Choroid plexus epithelial cell (primary cell): ENCODE measurements at regions not wholly inside any gene's neighbourhood (a gene's known extent, or its start where the extent isn't known, plus 50 kb on each side); places are given as distances from the start of the nearest gene placed in this dataset.
A peak's percentile ranks its signal among the peaks of the same experiment; 100 is the strongest.
"Not testable (repeated sequence)": the region's sequence is repeated elsewhere in the genome, so short reads cannot be mapped to it uniquely, and the experiment has no call there.

ENCODE experiments used
- DNase-seq: peaks from one replicate; pipeline ENCODE4 v3.0.0-alpha.2; 2010; ENCODE audit warnings: low read depth
- H3K4me3 ChIP-seq: 2 replicates; pipeline ENCODE4 v1.5.1; 2011; ENCODE audit warnings: low read depth, mild to moderate bottlenecking, control low read depth, low read length, moderate library complexity
- TF ChIP-seq, protein P1 (sequence below): conservative IDR thresholded peaks from 2 replicates; pipeline ENCODE4 v1.5.1; 2011; ENCODE audit warnings: low read depth, mild to moderate bottlenecking, control low read depth, inconsistent platforms, low read length, moderate library complexity

DNA sequence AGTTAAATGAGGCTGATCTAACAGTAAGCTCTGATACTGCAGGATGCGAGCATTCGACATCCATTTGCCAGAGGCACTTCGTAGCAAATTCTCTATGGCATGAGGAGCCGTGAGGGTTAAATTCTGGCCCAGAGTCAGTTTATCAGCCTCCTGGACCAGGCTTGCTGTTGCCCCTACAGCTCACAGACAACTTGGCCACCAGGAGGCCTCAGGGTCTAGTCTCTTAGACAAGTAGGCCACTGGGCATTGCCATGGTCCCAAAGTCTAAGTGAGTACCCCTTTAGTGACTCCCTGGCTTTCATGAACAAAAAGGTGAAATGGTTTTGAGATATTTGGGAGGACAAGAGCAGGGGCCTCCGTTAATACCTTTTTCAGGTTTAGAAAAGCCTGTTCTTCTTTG is 178.0 kb upstream of the MBL2 start:
- H3K4me3 ChIP-seq = no peak overlapping the region
- DNase-seq = no peak
- TF ChIP-seq, protein P1, sequence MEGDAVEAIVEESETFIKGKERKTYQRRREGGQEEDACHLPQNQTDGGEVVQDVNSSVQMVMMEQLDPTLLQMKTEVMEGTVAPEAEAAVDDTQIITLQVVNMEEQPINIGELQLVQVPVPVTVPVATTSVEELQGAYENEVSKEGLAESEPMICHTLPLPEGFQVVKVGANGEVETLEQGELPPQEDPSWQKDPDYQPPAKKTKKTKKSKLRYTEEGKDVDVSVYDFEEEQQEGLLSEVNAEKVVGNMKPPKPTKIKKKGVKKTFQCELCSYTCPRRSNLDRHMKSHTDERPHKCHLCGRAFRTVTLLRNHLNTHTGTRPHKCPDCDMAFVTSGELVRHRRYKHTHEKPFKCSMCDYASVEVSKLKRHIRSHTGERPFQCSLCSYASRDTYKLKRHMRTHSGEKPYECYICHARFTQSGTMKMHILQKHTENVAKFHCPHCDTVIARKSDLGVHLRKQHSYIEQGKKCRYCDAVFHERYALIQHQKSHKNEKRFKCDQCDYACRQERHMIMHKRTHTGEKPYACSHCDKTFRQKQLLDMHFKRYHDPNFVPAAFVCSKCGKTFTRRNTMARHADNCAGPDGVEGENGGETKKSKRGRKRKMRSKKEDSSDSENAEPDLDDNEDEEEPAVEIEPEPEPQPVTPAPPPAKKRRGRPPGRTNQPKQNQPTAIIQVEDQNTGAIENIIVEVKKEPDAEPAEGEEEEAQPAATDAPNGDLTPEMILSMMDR = no peak

DNA sequence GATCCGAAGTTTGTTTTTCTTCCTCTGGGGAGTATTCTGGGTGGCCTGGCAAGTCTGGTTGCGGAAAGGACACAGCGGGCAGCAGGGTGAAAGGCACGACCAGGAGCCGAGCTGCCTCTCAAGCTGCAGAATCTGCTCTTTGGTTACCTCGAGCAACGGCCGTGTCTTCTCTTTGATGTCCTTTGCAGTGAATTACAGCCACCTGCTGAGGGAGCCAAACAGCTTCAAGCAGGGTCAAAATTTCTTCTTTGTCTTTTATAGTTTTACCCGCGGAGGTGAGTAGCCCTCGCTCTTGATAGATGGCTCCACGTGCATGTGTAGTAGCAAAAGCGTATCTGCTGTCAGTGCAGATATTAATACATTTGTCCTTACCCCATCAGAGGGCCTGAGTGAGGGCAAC is 177.3 kb upstream of the MBL2 start:
- peak; percentile 25 for DNase-seq
- H3K4me3 ChIP-seq = no peak overlapping the region
- TF ChIP-seq, protein P1 = peak; percentile 36

DNA sequence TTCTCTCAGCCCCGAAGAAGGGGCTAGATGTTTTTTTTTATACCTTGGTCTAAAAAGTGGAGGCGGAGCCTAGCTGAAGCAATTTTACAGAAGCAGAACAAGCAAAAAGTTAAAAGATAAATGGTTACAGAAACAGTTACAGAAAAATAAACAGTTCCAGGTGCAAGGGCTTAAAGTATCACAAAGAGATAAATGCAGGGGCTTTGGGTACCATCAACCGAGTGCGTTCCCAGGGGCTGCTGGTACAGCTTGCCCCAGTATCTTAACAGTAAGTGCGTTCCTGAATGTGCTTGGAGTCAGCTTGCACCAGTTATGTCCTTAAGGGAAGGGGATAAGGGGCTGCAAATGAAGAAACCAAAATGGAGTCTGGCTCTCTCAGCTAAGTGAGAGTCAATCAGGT is 173.9 kb upstream of the MBL2 start:
- no peak for DNase-seq
- no peak overlapping the region for H3K4me3 ChIP-seq
- TF ChIP-seq, protein P1 = no peak

DNA sequence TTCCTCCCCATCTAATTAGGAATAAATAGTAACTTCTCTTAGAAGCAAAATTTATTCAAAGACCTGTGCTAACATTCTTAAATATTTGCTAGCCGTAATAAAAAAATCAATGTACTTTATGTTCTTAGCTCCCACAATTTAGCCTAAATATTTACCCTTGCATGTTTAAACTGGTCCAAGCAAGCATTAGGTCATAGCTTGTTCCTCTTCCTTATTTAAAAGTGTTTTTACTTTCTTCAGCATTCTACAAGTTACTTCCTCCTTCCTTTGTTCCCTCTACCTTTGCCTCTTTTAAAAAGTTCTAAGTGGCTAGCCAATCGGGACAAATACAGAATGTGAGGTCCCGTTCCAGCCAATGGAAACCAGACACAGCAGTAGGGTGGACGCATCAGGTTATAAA is 172.9 kb upstream of the MBL2 start:
- H3K4me3 ChIP-seq = not testable (repeated sequence)

DNA sequence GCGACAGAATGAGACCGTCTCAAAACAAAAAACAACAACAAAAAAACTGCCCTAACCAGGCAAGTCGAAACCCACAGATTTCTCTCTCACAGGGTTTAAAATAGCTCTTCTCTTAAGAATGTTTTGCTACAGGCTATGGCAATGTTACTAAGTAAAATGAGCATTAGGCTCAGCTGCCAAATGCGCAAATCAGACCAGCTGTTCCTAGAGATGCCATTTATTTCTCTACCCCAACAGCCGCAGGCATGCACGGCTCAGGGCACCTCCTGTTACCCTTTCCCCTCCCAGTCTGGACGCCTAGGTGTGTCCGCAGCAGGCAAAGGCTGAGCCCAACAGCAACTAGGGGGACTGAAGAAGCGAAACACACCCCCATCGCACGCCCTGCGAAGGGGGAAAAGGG is 168.3 kb upstream of the MBL2 start:
- DNase-seq = no peak
- TF ChIP-seq, protein P1 = no peak
- H3K4me3 ChIP-seq = no peak overlapping the region

More for the DNA sequence above, 172.9 kb upstream of the MBL2 start:
- not testable (repeated sequence) for DNase-seq

DNA sequence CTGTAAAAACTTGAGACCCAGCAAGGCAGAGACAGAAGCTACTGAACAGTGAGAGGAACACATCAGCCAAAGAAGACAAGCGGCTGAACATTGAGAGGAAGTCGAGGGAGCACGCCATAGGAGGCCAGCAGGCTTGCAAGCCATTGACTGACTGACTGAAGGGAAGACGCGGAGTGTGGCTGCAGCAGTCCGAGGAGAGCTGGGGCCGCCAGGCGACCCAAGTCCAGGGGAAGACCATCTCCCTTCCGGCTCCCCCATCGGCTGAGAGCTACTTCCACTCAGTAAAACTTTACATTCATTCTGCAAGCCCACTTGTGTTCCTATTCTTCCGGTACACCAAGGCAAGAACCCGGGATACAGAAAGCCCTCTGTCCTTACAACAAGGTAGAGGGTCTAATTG is 167.3 kb upstream of the MBL2 start:
- TF ChIP-seq, protein P1 = no peak
- DNase-seq = no peak
- H3K4me3 ChIP-seq = no peak overlapping the region

DNA sequence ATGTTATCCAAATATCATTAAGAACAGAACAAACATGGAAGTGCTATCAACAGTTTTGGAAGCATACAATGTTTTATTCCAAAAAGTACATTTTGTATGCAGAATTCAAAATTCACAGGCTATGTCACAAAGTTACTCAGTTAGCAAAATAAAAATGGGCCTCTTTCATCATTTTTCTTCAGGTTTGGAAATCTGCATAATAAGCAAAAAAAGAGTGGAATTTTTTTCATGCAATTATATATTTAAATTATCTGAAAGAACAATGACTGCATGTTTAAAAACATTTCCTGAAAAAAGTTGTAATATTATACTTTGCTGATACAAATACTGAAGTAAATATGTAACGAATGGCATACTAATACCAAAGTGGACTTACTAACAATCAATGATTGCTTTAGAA is 161.2 kb upstream of the MBL2 start:
- no peak for DNase-seq
- no peak overlapping the region for H3K4me3 ChIP-seq
- TF ChIP-seq, protein P1 = no peak

DNA sequence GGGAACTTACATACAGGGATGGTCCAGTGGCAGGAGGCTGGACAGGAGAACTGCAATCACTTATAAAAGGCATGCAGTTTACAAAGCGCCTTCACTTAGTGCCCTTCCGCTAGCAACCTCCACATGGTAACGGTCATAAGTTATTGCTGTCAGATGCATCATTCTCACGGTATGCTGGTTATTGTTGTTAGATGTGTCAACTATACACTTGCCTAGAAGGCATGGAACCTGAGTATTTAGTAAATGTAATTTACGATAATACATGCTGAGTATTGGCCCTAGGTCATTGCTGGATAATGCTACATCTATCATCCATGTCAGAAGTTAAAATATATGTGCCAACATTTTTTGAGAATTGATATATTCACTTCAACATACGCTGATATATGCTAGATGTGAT is 155.1 kb upstream of the MBL2 start:
- TF ChIP-seq, protein P1 = no peak
- DNase-seq = no peak
- no peak overlapping the region for H3K4me3 ChIP-seq
